Panc1 (cell line): ENCODE measurements at regions not wholly inside any gene's neighbourhood (a gene's known extent, or its start where the extent isn't known, plus 50 kb on each side); places are given as distances from the start of the nearest gene placed in this dataset.

Source experiments
- POLR2AphosphoS5 ChIP-seq: IDR thresholded peaks from 2 replicates; pipeline ENCODE4 v1.6.1; 2012; ENCODE audit warnings: mild to moderate bottlenecking, low read depth, low read length, moderate library complexity
- SIN3A ChIP-seq: IDR thresholded peaks from 2 replicates; pipeline ENCODE4 v1.6.1; 2012; ENCODE audit warnings: low read depth, mild to moderate bottlenecking, low read length, moderate library complexity, borderline replicate concordance; ENCODE audit not compliant: insufficient read depth
- TCF7L2 ChIP-seq: IDR thresholded peaks from 2 replicates; pipeline ENCODE4 v1.6.1; 2011; ENCODE audit warnings: mild to moderate bottlenecking, low read depth, low read length, inconsistent platforms
- TF ChIP-seq, protein P1 (sequence below): fragments of 450-650 bp; IDR thresholded peaks from 2 replicates; pipeline ENCODE4 v1.5.1; 2017; ENCODE audit warnings: mild to moderate bottlenecking
- TF ChIP-seq, protein P2 (sequence below), 2 experiments: IDR thresholded peaks; 2 replicates each; pipeline ENCODE4 v1.6.1; 2011 to 2012; ENCODE audit warnings: low read depth in 2 of 2, control low read depth in 1 of 2, low read length in 1 of 2, mild to moderate bottlenecking in 1 of 2, moderate library complexity in 1 of 2; ENCODE audit not compliant: insufficient read depth in 1 of 2

DNA sequence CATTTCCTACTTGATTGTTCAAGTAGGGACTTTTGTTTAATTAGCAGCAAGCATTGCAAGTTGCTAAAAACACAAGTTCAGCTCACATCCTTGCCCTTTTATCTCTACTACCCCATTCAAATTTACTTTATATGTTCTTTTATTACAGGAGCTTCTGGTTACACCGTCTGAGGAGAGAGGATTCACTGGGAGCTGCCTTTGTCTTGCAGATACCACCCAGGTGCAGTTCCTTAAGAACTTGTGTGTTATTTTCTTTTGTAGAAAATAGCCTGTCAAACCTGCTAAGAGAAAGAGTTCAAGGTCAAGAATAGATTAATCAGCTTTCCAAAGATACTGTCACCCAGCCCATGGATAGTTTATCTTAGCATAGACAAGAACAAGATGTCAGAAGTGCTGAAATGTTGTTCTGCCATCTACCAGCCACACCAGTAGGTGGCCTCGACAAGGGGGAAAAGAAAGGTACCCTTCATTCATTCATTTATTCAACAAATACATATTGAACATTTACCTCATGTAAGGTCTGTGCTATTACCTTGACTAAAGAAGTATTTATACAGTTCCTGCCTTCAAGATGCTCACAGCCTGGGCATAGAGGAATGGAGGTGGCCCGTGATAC lies 750.3 kb downstream of the MAT2B start:
- TF ChIP-seq, protein P1, sequence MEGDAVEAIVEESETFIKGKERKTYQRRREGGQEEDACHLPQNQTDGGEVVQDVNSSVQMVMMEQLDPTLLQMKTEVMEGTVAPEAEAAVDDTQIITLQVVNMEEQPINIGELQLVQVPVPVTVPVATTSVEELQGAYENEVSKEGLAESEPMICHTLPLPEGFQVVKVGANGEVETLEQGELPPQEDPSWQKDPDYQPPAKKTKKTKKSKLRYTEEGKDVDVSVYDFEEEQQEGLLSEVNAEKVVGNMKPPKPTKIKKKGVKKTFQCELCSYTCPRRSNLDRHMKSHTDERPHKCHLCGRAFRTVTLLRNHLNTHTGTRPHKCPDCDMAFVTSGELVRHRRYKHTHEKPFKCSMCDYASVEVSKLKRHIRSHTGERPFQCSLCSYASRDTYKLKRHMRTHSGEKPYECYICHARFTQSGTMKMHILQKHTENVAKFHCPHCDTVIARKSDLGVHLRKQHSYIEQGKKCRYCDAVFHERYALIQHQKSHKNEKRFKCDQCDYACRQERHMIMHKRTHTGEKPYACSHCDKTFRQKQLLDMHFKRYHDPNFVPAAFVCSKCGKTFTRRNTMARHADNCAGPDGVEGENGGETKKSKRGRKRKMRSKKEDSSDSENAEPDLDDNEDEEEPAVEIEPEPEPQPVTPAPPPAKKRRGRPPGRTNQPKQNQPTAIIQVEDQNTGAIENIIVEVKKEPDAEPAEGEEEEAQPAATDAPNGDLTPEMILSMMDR, result no peak
- TF ChIP-seq SIN3A (no peak), POLR2AphosphoS5 (no peak), TCF7L2 (no peak)
- TF ChIP-seq, protein P2, sequence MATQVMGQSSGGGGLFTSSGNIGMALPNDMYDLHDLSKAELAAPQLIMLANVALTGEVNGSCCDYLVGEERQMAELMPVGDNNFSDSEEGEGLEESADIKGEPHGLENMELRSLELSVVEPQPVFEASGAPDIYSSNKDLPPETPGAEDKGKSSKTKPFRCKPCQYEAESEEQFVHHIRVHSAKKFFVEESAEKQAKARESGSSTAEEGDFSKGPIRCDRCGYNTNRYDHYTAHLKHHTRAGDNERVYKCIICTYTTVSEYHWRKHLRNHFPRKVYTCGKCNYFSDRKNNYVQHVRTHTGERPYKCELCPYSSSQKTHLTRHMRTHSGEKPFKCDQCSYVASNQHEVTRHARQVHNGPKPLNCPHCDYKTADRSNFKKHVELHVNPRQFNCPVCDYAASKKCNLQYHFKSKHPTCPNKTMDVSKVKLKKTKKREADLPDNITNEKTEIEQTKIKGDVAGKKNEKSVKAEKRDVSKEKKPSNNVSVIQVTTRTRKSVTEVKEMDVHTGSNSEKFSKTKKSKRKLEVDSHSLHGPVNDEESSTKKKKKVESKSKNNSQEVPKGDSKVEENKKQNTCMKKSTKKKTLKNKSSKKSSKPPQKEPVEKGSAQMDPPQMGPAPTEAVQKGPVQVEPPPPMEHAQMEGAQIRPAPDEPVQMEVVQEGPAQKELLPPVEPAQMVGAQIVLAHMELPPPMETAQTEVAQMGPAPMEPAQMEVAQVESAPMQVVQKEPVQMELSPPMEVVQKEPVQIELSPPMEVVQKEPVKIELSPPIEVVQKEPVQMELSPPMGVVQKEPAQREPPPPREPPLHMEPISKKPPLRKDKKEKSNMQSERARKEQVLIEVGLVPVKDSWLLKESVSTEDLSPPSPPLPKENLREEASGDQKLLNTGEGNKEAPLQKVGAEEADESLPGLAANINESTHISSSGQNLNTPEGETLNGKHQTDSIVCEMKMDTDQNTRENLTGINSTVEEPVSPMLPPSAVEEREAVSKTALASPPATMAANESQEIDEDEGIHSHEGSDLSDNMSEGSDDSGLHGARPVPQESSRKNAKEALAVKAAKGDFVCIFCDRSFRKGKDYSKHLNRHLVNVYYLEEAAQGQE (IDR thresholded peaks at IDR 0.05; ENCODE audit: insufficient read depth in 1 of 2, low read depth in 2 of 2, low read length in 1 of 2), result no peak
